H9 (cell line): ENCODE measurements at regions not wholly inside any gene's neighbourhood (a gene's known extent, or its start where the extent isn't known, plus 50 kb on each side); places are given as distances from the start of the nearest gene placed in this dataset.

ENCODE experiments used
- DNase-seq: peaks from one replicate; pipeline ENCODE4 v3.0.0-alpha.2; 2017
- H2AFZ ChIP-seq: one replicate; pipeline ENCODE4 v1.6.1; 2013; ENCODE audit warnings: mild to moderate bottlenecking, low read length, control low read depth, moderate library complexity
- H2AK5ac ChIP-seq: 2 replicates; pipeline ENCODE4 v1.6.1; 2013; ENCODE audit warnings: low read length, control low read depth, mixed read lengths; ENCODE audit not compliant: insufficient read length
- H2BK120ac ChIP-seq: one replicate; pipeline ENCODE4 v1.6.1; 2013; ENCODE audit warnings: low read depth, mild to moderate bottlenecking, low read length, control low read depth, inconsistent platforms; ENCODE audit not compliant: poor library complexity, severe bottlenecking
- H2BK12ac ChIP-seq: 2 replicates; pipeline ENCODE4 v1.6.1; 2013; ENCODE audit warnings: low read length, control low read depth, mixed read lengths, low read depth; ENCODE audit not compliant: insufficient read length
- H2BK15ac ChIP-seq: 2 replicates; pipeline ENCODE4 v1.6.1; 2013; ENCODE audit warnings: low read depth, low read length, control low read depth
- H2BK20ac ChIP-seq: one replicate; pipeline ENCODE4 v1.6.1; 2013; ENCODE audit warnings: low read depth, mild to moderate bottlenecking, low read length, control low read depth, inconsistent platforms; ENCODE audit not compliant: poor library complexity, severe bottlenecking
- H2BK5ac ChIP-seq: 2 replicates; pipeline ENCODE4 v1.6.1; 2013; ENCODE audit warnings: low read length, control low read depth, mixed read lengths; ENCODE audit not compliant: insufficient read length
- H3K14ac ChIP-seq: 2 replicates; pipeline ENCODE4 v1.6.1; 2013; ENCODE audit warnings: low read length, control low read depth; ENCODE audit not compliant: insufficient read depth
- H3K18ac ChIP-seq: 2 replicates; pipeline ENCODE4 v1.6.1; 2013; ENCODE audit warnings: low read depth, mild to moderate bottlenecking, mixed read lengths, low read length, control low read depth; ENCODE audit not compliant: insufficient read length
- H3K23ac ChIP-seq: 2 replicates; pipeline ENCODE4 v1.6.1; 2013; ENCODE audit warnings: low read length, control low read depth, mixed read lengths, low read depth; ENCODE audit not compliant: insufficient read length
- H3K23me2 ChIP-seq: 2 replicates; pipeline ENCODE4 v1.6.1; 2013; ENCODE audit warnings: low read depth, mild to moderate bottlenecking, mixed read lengths, low read length, control low read depth; ENCODE audit not compliant: insufficient read length, poor library complexity, severe bottlenecking
- H3K27ac ChIP-seq: 2 replicates; pipeline ENCODE4 v1.5.1; 2013; ENCODE audit warnings: low read length, control low read depth, mixed read lengths, low read depth; ENCODE audit not compliant: insufficient read length
- H3K27me3 ChIP-seq: 2 replicates; pipeline ENCODE4 v1.6.1; 2013; ENCODE audit warnings: low read length, control low read depth, inconsistent platforms; ENCODE audit not compliant: insufficient read depth
- H3K4ac ChIP-seq: 2 replicates; pipeline ENCODE4 v1.6.1; 2013; ENCODE audit warnings: low read depth, mild to moderate bottlenecking, control low read depth, inconsistent platforms, low read length, moderate library complexity
- H3K4me1 ChIP-seq: 2 replicates; pipeline ENCODE4 v1.6.1; 2013; ENCODE audit warnings: low read length, control low read depth, inconsistent platforms; ENCODE audit not compliant: insufficient read depth
- H3K4me2 ChIP-seq: 2 replicates; pipeline ENCODE4 v1.6.1; 2013; ENCODE audit warnings: low read length, control low read depth, mixed read lengths; ENCODE audit not compliant: insufficient read length, insufficient read depth
- H3K56ac ChIP-seq: 2 replicates; pipeline ENCODE4 v1.6.1; 2013; ENCODE audit warnings: low read depth, mild to moderate bottlenecking, mixed read lengths, low read length, control low read depth; ENCODE audit not compliant: insufficient read length
- H3K79me1 ChIP-seq: 2 replicates; pipeline ENCODE4 v1.6.1; 2013; ENCODE audit warnings: low read depth, mild to moderate bottlenecking, moderate library complexity, low read length, control low read depth, inconsistent platforms; ENCODE audit not compliant: insufficient read depth, poor library complexity, severe bottlenecking
- H3K79me2 ChIP-seq: 2 replicates; pipeline ENCODE4 v1.6.1; 2013; ENCODE audit warnings: low read length, control low read depth, inconsistent platforms; ENCODE audit not compliant: insufficient read depth
- H3K9ac ChIP-seq: 2 replicates; pipeline ENCODE4 v1.6.1; 2013; ENCODE audit warnings: low read length, control low read depth, mixed read lengths; ENCODE audit not compliant: insufficient read length; ENCODE audit errors: extremely low read depth
- H3K9me3 ChIP-seq: one replicate; pipeline ENCODE4 v1.6.1; 2013; ENCODE audit warnings: low read depth, low read length, inconsistent platforms; ENCODE audit not compliant: control insufficient read depth
- H3T11ph ChIP-seq: one replicate; pipeline ENCODE4 v1.6.1; 2013; ENCODE audit warnings: mild to moderate bottlenecking, low read length, control low read depth, inconsistent platforms
- H4K20me1 ChIP-seq: one replicate; pipeline ENCODE4 v1.6.1; 2013; ENCODE audit not compliant: control insufficient read depth, insufficient read length, insufficient read depth
- H4K5ac ChIP-seq: 2 replicates; pipeline ENCODE4 v1.6.1; 2013; ENCODE audit warnings: low read depth, mild to moderate bottlenecking, mixed read lengths, low read length, control low read depth; ENCODE audit not compliant: insufficient read length
- H4K8ac ChIP-seq: replicated peaks from 2 replicates; pipeline ENCODE4 v1.6.1; 2013; ENCODE audit warnings: low read length, control low read depth, mixed read lengths, low read depth; ENCODE audit not compliant: insufficient read length
- H4K91ac ChIP-seq: 2 replicates; pipeline ENCODE4 v1.6.1; 2013; ENCODE audit warnings: low read depth, mild to moderate bottlenecking, moderate library complexity, mixed read lengths, low read length, control low read depth; ENCODE audit not compliant: insufficient read length
- H3K27ac Mint-ChIP-seq, 3 experiments: 2 replicates in 2 of 3; 3 replicates in 1 of 3; pipeline ENCODE4 v1.8.0; 2020 to 2021; ENCODE audit warnings: mixed read lengths in 3 of 3, mild to moderate bottlenecking in 1 of 3, moderate library complexity in 1 of 3
- H3K27me3 Mint-ChIP-seq: 2 replicates; pipeline ENCODE4 v1.8.0; 2021; ENCODE audit warnings: low read depth, mild to moderate bottlenecking, moderate library complexity, mixed read lengths
- H3K36me3 Mint-ChIP-seq, 3 experiments: 2 replicates in 2 of 3; 3 replicates in 1 of 3; pipeline ENCODE4 v1.8.0; 2020 to 2021; ENCODE audit warnings: low read depth in 3 of 3, mixed read lengths in 3 of 3; ENCODE audit not compliant: insufficient read depth in 1 of 3
- H3K4me1 Mint-ChIP-seq, 2 experiments: 2 replicates each; pipeline ENCODE4 v1.8.0; 2020; ENCODE audit warnings: mixed read lengths in 2 of 2
- H3K4me3 Mint-ChIP-seq, 2 experiments: 2 replicates in 1 of 2; 3 replicates in 1 of 2; pipeline ENCODE4 v1.8.0; 2020 to 2021; ENCODE audit warnings: mild to moderate bottlenecking in 2 of 2, mixed read lengths in 2 of 2, moderate library complexity in 1 of 2
- H3K9me3 Mint-ChIP-seq, 2 experiments: 2 replicates in 1 of 2; 3 replicates in 1 of 2; pipeline ENCODE4 v1.8.0; 2020; ENCODE audit warnings: mild to moderate bottlenecking in 2 of 2, mixed read lengths in 2 of 2, moderate library complexity in 1 of 2
- WGBS: extraction: QIAGEN DNeasy Blood & Tissue Kit; methylation state at CpG from one replicate; pipeline ENCODE4 v1.1.7; 2013; ENCODE audit warnings: missing lambda C conversion rate, low lambda C conversion rate, mixed read lengths; ENCODE audit not compliant: insufficient read length; ENCODE audit errors: extremely low coverage; 5-methylcytosine and 5-hydroxymethylcytosine counted together
- TF ChIP-seq, protein P1 (sequence below): fragments of 200-600 bp; sonication (generic); conservative IDR thresholded peaks from 3 replicates; pipeline ENCODE4 v1.8.0; 2021; ENCODE audit warnings: antibody characterized with exemption, mild to moderate bottlenecking

DNA sequence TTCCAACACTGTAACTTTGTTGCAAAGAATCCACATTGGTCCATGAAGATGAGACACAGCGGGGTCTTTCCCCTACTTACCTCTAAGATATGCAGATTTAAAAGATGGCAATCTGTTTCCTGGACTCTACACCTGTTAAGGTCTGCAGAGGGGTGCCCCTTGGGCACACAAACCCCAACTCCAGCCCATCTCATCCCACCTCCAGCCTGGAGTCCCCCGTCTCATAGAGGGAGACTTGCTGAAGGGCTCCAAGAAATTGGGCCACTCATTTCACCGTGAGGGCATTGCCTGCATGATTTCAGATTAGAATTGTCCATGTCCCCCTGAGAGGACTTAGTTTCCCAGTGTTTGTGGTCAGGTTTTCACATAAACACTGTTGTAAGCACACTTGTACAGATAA is 365.7 kb downstream of the IRX2 start:
- Histone ChIP-seq H3K56ac (no peak overlapping the region), H3K9ac (no peak overlapping the region), H3K27me3 (no peaks in the 10 kb centered on the region), H2BK5ac (no peak overlapping the region), H4K91ac (no peak overlapping the region), H3K18ac (no peak overlapping the region), H2BK120ac (no peak overlapping the region), H3K4me2 (no peak overlapping the region), H2AFZ (no peak overlapping the region), H2AK5ac (no peak overlapping the region), H3K14ac (no peak overlapping the region), H3T11ph (no peak overlapping the region), H3K23me2 (no peaks in the 10 kb centered on the region), H4K8ac (no peak overlapping the region), H2BK20ac (no peak overlapping the region), H3K27ac (no peak overlapping the region), H3K79me1 (no peaks in the 10 kb centered on the region), H3K79me2 (no peaks in the 10 kb centered on the region), H3K23ac (no peak overlapping the region), H4K5ac (no peak overlapping the region), H4K20me1 (no peaks in the 10 kb centered on the region), H2BK15ac (no peak overlapping the region), H2BK12ac (no peak overlapping the region), H3K4me1 (no peaks in the 10 kb centered on the region), H3K4ac (no peak overlapping the region), H3K9me3 (no peaks in the 10 kb centered on the region)
- peaks cover 3% of the 10 kb centered on the region for H3K27me3 Mint-ChIP-seq
- H3K4me1 Mint-ChIP-seq, result no peaks in the 10 kb centered on the region
- no peaks in the 10 kb centered on the region for H3K9me3 Mint-ChIP-seq
- no CpG with 5 or more reads among the region's 3 CpGs for WGBS
- H3K27ac Mint-ChIP-seq, result no peak overlapping the region
- TF ChIP-seq, protein P1, sequence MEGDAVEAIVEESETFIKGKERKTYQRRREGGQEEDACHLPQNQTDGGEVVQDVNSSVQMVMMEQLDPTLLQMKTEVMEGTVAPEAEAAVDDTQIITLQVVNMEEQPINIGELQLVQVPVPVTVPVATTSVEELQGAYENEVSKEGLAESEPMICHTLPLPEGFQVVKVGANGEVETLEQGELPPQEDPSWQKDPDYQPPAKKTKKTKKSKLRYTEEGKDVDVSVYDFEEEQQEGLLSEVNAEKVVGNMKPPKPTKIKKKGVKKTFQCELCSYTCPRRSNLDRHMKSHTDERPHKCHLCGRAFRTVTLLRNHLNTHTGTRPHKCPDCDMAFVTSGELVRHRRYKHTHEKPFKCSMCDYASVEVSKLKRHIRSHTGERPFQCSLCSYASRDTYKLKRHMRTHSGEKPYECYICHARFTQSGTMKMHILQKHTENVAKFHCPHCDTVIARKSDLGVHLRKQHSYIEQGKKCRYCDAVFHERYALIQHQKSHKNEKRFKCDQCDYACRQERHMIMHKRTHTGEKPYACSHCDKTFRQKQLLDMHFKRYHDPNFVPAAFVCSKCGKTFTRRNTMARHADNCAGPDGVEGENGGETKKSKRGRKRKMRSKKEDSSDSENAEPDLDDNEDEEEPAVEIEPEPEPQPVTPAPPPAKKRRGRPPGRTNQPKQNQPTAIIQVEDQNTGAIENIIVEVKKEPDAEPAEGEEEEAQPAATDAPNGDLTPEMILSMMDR, result no peak
- no peak for DNase-seq
- no peak overlapping the region for H3K4me3 Mint-ChIP-seq
- no peaks in the 10 kb centered on the region for H3K36me3 Mint-ChIP-seq
